ENCODE measurements at regions not wholly inside any gene's neighbourhood (a gene's known extent, or its start where the extent isn't known, plus 50 kb on each side); places are given as distances from the start of the nearest gene placed in this dataset.

DNA sequence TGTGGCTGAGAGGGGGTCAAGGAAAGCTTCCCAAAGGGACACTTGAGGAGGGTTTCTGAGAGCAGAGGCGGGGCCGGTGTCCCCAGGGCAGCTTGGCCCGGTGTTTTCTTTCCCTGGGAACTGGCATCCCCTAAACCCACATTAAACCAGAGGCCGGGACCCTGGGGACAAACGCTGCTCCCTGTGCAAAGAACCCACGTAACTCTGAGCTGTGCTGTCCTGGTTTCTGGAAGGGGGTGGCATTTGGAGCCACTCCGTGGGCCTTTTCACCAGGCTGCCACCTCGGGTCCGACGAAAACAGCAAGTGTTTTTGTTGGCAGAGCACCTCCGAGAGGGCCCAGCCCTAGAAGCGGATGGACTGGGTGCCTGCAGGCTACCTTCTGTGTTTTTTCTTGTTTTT, 100.2 kb upstream of the ANO1 start:
- DNase-seq = no peak
- peaks cover 7 to 9% of the 10 kb centered on the region in 2 donors for H3K27me3 Mint-ChIP-seq
- H3K36me3 Mint-ChIP-seq = no peaks in the 10 kb centered on the region
- no peaks in the 10 kb centered on the region for H3K27me3 ChIP-seq (ENCODE audit: insufficient read depth, low read length)
- H3K9me3 Mint-ChIP-seq = no peaks in the 10 kb centered on the region
- ChIA-PET POLR2A (ENCODE audit: partially characterized antibody) (no interaction called here), CTCF (ENCODE audit: partially characterized antibody) (no interaction called here)
- H3K27ac ChIP-seq (ENCODE audit: low read depth, low read length) = no peak overlapping the region
- intact Hi-C loops (cut with micrococcal nuclease) = no loop called here
- no peak overlapping the region for H3K4me3 Mint-ChIP-seq
- no peaks in the 10 kb centered on the region for H3K9me3 ChIP-seq (ENCODE audit: control insufficient read depth in 1 of 2, low read length in 2 of 2)
- H3K4me1 Mint-ChIP-seq = no peaks in the 10 kb centered on the region
- no peak overlapping the region for H3K4me3 ChIP-seq (ENCODE audit: low read length in 2 of 2)
- no peaks in the 10 kb centered on the region for H3K4me1 ChIP-seq (ENCODE audit: insufficient read depth, low read length)
- H3K36me3 ChIP-seq (ENCODE audit: insufficient read depth, low read length) = no peaks in the 10 kb centered on the region
- no peak overlapping the region for H3K27ac Mint-ChIP-seq

DNA sequence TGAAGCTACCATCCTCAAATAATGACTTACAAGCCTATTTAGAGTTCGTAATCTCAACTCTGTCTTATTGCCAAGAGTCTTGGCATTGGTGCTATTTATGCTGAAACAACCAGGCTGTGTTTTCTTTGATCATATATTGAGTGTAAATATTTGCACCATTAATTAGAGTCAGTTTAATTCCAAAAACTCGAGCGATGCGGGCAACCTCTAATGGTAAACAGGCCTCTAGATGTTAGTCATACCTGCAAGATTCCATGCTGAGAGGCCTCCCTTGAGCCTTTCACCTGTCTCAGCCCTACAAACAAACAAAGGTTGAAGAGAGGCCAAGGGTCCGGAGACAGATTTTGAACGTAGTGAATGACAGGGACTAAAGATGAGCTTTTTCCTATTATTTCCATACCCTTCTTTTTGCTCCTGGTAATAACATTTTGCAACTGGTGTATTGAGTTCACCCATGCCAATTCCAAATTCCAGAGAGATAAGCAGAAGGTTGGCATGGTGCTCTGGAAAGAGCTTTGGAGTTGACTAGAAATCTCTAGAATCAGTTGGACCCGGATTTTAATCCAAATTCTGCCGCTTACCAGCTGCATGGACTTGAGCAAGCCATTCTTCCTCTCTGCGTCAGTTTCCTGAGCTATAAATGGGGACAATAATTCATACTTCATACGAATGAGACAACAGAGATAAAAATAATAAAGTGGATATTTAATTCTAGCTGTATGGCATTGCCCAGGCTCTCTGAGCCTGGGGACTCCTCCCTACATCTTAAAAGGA, 99.1 kb upstream of the ANO1 start:
- H3K27me3 Mint-ChIP-seq = peaks cover 17 to 18% of the 10 kb centered on the region in 2 donors
- no peaks in the 10 kb centered on the region for H3K36me3 Mint-ChIP-seq
- H3K4me3 ChIP-seq (ENCODE audit: low read length in 2 of 2) = no peak overlapping the region
- ChIA-PET CTCF (ENCODE audit: partially characterized antibody) (no interaction called here), POLR2A (ENCODE audit: partially characterized antibody) (no interaction called here)
- no peaks in the 10 kb centered on the region for H3K4me1 Mint-ChIP-seq
- H3K27me3 ChIP-seq (ENCODE audit: insufficient read depth, low read length) = no peaks in the 10 kb centered on the region
- H3K4me1 ChIP-seq (ENCODE audit: insufficient read depth, low read length) = no peaks in the 10 kb centered on the region
- H3K9me3 ChIP-seq (ENCODE audit: control insufficient read depth in 1 of 2, low read length in 2 of 2) = no peaks in the 10 kb centered on the region
- H3K27ac ChIP-seq (ENCODE audit: low read depth, low read length) = no peak overlapping the region
- H3K9me3 Mint-ChIP-seq = no peaks in the 10 kb centered on the region
- H3K27ac Mint-ChIP-seq = no peak overlapping the region
- H3K4me3 Mint-ChIP-seq = no peak overlapping the region
- H3K36me3 ChIP-seq (ENCODE audit: insufficient read depth, low read length) = no peaks in the 10 kb centered on the region
- intact Hi-C loops (cut with micrococcal nuclease) = no loop called here
- DNase-seq = no peak

DNA sequence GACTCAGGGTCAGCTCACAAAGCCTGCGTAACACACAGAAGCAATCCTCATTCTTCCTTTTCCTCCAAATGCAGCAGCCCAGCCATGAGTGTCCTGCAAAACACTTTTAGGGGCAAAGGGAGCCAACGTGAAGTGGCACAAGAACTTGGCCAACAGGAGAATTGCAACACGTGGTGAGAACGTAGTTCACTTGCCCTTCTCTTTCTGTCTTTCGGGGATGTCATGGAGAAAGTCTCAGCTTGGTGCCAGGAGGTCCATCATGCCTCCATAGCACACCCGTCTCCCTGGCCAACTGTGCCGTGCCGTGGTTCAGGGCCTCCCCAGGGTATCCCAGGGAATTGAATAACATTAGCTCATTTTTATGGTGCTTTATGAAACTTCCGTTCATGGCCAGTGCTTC, 98.5 kb upstream of the ANO1 start:
- Histone ChIP-seq H3K36me3 (ENCODE audit: insufficient read depth, low read length) (no peaks in the 10 kb centered on the region), H3K4me3 (ENCODE audit: low read length in 2 of 2) (no peak overlapping the region), H3K27me3 (ENCODE audit: insufficient read depth, low read length) (no peaks in the 10 kb centered on the region), H3K27ac (ENCODE audit: low read depth, low read length) (no peak overlapping the region), H3K9me3 (ENCODE audit: control insufficient read depth in 1 of 2, low read length in 2 of 2) (no peaks in the 10 kb centered on the region), H3K4me1 (ENCODE audit: insufficient read depth, low read length) (no peaks in the 10 kb centered on the region)
- Mint-ChIP-seq H3K36me3 (no peaks in the 10 kb centered on the region), H3K4me1 (no peaks in the 10 kb centered on the region), H3K4me3 (no peak overlapping the region), H3K9me3 (no peaks in the 10 kb centered on the region), H3K27ac (no peak overlapping the region), H3K27me3 (peaks cover 19 to 22% of the 10 kb centered on the region in 2 donors)
- ChIA-PET CTCF (ENCODE audit: partially characterized antibody) (no interaction called here), POLR2A (ENCODE audit: partially characterized antibody) (no interaction called here)
- no peak for DNase-seq
- intact Hi-C loops (cut with micrococcal nuclease) = no loop called here

DNA sequence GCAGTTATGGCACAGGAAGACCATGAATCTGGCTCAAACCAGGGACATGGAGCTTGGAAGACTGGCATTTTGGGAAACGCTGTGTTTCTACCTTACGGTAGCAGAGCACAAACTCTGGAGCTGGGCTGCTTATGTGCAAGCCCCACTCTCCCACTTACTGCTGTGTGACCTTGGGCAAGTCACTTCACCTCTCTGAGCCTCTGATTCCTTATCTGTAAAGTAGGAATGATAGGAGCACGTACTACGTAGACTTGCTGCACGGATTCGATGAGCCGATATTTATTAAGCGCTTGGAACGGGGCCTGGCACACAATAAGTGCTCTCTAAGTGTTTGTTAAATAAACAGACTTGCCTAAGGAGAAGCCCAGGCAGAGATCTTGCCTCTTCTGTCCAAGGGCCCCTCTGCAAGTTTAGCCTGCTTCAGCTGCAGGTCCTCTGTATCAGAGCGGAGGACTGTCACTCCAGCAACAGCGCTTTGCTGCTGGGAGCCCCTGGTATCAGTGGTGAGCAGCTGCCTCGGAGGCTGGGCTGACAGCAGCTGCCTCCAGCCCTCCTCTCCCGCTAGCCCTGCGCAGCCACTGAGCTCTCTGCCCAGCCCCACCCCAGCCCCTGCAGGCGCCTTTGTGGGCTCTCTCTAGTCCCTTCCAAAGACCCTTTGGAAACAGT, 96.9 kb upstream of the ANO1 start:
- Mint-ChIP-seq H3K9me3 (no peaks in the 10 kb centered on the region), H3K36me3 (no peaks in the 10 kb centered on the region), H3K4me1 (no peaks in the 10 kb centered on the region), H3K27ac (no peak overlapping the region), H3K4me3 (no peak overlapping the region), H3K27me3 (peaks cover 19 to 26% of the 10 kb centered on the region in 2 donors)
- no peak overlapping the region for H3K4me3 ChIP-seq (ENCODE audit: low read length in 2 of 2)
- CTCF ChIA-PET (ENCODE audit: partially characterized antibody) = no interaction called here
- no peak overlapping the region for H3K27ac ChIP-seq (ENCODE audit: low read depth, low read length)
- intact Hi-C loops (cut with micrococcal nuclease) = no loop called here
- POLR2A ChIA-PET (ENCODE audit: partially characterized antibody) = no interaction called here
- H3K36me3 ChIP-seq (ENCODE audit: insufficient read depth, low read length) = no peaks in the 10 kb centered on the region
- H3K9me3 ChIP-seq (ENCODE audit: control insufficient read depth in 1 of 2, low read length in 2 of 2) = no peaks in the 10 kb centered on the region
- no peaks in the 10 kb centered on the region for H3K4me1 ChIP-seq (ENCODE audit: insufficient read depth, low read length)
- no peaks in the 10 kb centered on the region for H3K27me3 ChIP-seq (ENCODE audit: insufficient read depth, low read length)
- no peak for DNase-seq

DNA sequence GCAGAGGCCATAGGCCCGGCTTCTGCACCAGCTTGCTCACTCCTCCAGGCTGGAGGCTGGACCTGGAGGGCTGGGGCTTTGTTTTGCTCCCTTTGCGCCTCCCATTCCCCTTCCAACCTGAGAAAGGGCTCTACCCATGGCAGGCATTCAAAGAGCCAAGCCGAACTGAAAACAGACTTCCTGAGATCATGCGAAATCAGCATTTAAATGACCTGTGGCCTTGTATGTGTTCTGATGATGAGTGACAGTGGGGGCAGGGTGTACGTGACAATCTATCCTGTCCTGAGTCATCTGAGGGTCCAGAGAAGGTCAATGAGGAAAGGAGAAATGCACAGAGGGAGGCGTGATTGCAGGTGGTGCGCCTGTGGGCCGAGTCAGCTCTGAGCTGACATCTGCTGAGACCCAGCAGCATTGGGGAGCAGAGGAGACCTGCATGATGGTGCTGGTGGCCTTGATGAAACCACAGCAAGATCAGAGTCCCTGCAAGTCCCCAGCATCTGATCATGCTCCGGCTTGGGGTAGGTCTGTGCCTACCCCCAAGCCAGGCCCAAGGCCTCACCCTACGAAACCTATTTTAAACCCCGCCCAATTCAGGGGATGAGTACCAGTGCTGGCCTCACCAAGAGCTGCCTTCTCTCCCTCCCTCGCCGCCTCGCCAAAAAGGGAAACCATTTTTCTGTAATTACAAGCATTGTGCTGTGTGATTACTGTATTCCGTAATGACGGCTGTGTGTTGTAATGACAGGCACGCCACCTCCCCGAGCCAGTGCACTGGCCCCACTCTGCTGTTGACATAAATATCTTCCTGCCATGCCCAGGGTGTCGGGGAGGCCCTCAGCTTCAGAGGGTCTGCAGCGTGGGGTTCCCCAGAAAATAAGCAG, 95.2 kb upstream of the ANO1 start:
- H3K4me1 ChIP-seq (ENCODE audit: insufficient read depth, low read length) = no peaks in the 10 kb centered on the region
- no peak overlapping the region for H3K4me3 ChIP-seq (ENCODE audit: low read length in 2 of 2)
- no peaks in the 10 kb centered on the region for H3K27me3 ChIP-seq (ENCODE audit: insufficient read depth, low read length)
- Mint-ChIP-seq H3K36me3 (no peaks in the 10 kb centered on the region), H3K4me1 (no peaks in the 10 kb centered on the region), H3K9me3 (no peaks in the 10 kb centered on the region), H3K4me3 (no peak overlapping the region), H3K27me3 (peaks cover 24 to 34% of the 10 kb centered on the region in 2 donors), H3K27ac (no peak overlapping the region)
- H3K9me3 ChIP-seq (ENCODE audit: control insufficient read depth in 1 of 2, low read length in 2 of 2) = no peaks in the 10 kb centered on the region
- no peak for DNase-seq
- intact Hi-C loops (cut with micrococcal nuclease) = no loop called here
- CTCF ChIA-PET (ENCODE audit: partially characterized antibody) = no interaction called here
- H3K27ac ChIP-seq (ENCODE audit: low read depth, low read length) = no peak overlapping the region
- H3K36me3 ChIP-seq (ENCODE audit: insufficient read depth, low read length) = no peaks in the 10 kb centered on the region
- POLR2A ChIA-PET (ENCODE audit: partially characterized antibody) = no interaction called here

DNA sequence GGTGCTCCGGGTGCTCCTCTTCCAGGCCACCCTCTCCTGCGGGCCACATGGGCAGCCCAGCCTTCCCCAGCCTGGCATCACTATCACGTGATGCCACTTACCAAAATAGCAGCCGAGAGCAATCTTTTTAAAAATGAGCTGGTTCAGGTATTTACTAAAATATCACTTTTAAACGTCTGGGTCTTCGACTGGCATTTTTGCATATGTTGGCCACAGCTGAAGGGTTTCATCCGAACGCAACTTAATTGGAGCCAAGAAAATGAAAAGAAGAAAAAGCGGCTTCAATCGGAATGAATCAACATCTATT, 94.6 kb upstream of the ANO1 start:
- Mint-ChIP-seq H3K4me3 (no peak overlapping the region), H3K4me1 (no peaks in the 10 kb centered on the region), H3K36me3 (no peaks in the 10 kb centered on the region), H3K27me3 (peaks cover 29 to 40% of the 10 kb centered on the region in 2 donors), H3K27ac (no peak overlapping the region), H3K9me3 (peaks cover 0 to 3% (median 0%) of the 10 kb centered on the region in 8 donors)
- Histone ChIP-seq H3K4me1 (ENCODE audit: insufficient read depth, low read length) (no peaks in the 10 kb centered on the region), H3K9me3 (ENCODE audit: control insufficient read depth in 1 of 2, low read length in 2 of 2) (no peaks in the 10 kb centered on the region), H3K27me3 (ENCODE audit: insufficient read depth, low read length) (peaks cover under 1% of the 10 kb centered on the region), H3K27ac (ENCODE audit: low read depth, low read length) (no peak overlapping the region), H3K36me3 (ENCODE audit: insufficient read depth, low read length) (no peaks in the 10 kb centered on the region), H3K4me3 (ENCODE audit: low read length in 2 of 2) (no peak overlapping the region)
- DNase-seq = no peak
- ChIA-PET POLR2A (ENCODE audit: partially characterized antibody) (no interaction called here), CTCF (ENCODE audit: partially characterized antibody) (no interaction called here)
- intact Hi-C loops (cut with micrococcal nuclease) = no loop called here

DNA sequence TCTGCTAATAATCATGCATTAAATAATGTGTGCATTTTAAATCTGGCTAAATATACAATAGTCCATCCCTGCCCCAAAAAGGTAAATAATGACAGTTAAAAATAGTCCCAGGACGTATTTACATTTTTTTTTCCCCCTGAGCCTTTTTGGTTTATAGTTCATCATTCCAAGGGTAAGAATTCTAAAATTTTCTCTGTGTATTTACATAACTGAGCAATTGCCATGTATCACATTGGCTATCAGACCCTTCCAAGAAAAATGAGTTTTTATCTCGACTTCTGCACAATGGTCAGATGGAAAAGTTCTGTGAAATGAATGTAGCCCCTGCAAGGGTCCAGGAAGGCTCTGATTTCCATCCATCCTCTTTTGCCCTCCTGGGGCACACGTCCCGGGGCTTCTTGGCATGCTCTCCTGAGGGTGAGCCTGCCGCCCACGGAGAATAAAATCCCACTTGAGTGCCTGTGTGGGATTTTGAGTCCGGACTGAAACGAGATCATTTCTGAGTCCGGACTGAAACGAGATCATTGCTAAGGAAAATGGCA, 94.1 kb upstream of the ANO1 start:
- no peak overlapping the region for H3K27ac Mint-ChIP-seq
- H3K36me3 Mint-ChIP-seq = no peaks in the 10 kb centered on the region
- H3K27me3 ChIP-seq (ENCODE audit: insufficient read depth, low read length) = peaks cover 4% of the 10 kb centered on the region
- H3K27ac ChIP-seq (ENCODE audit: low read depth, low read length) = no peak overlapping the region
- H3K4me1 ChIP-seq (ENCODE audit: insufficient read depth, low read length) = no peaks in the 10 kb centered on the region
- intact Hi-C loops (cut with micrococcal nuclease) = no loop called here
- no peak overlapping the region for H3K4me3 Mint-ChIP-seq
- H3K9me3 Mint-ChIP-seq = peaks cover 0 to 3% (median 0%) of the 10 kb centered on the region in 8 donors
- no peaks in the 10 kb centered on the region for H3K9me3 ChIP-seq (ENCODE audit: control insufficient read depth in 1 of 2, low read length in 2 of 2)
- no peaks in the 10 kb centered on the region for H3K36me3 ChIP-seq (ENCODE audit: insufficient read depth, low read length)
- no peaks in the 10 kb centered on the region for H3K4me1 Mint-ChIP-seq
- ChIA-PET POLR2A (ENCODE audit: partially characterized antibody) (no interaction called here), CTCF (ENCODE audit: partially characterized antibody) (no interaction called here)
- DNase-seq = no peak
- H3K27me3 Mint-ChIP-seq = peaks cover 33 to 45% of the 10 kb centered on the region in 2 donors
- H3K4me3 ChIP-seq (ENCODE audit: low read length in 2 of 2) = no peak overlapping the region

All from CD4-positive, alpha-beta memory T cell (primary cell).